Coronary artery (tissue), 2 donors: ENCODE measurements at regions not wholly inside any gene's neighbourhood (a gene's known extent, or its start where the extent isn't known, plus 50 kb on each side); places are given as distances from the start of the nearest gene placed in this dataset.

Experiments used
- DNase-seq: peaks from one replicate; pipeline ENCODE4 v3.0.0-alpha.2; 2017; ENCODE audit warnings: low spot score
- H3K27ac ChIP-seq, 2 donors: fragments of 200-600 bp; sonication (generic); one replicate each; pipeline ENCODE4 v1.5.1; 2016 to 2019
- H3K4me3 ChIP-seq: fragments of 200-600 bp; sonication (generic); 2 replicates; pipeline ENCODE4 v1.5.1; 2016; ENCODE audit warnings: mild to moderate bottlenecking, moderate library complexity
- CTCF ChIP-seq: fragments of 200-600 bp; sonication (generic); IDR thresholded peaks from one replicate; pipeline ENCODE4 v1.5.1; 2019; ENCODE audit warnings: antibody characterized with exemption

GRCh38 chr1:79811173-79811572 lies 804.6 kb upstream of the ADGRL4 start:
- H3K4me3 ChIP-seq: no peak overlapping the region
- no peak overlapping the region for H3K27ac ChIP-seq
- no peak for DNase-seq
- no peak for TF ChIP-seq CTCF

- TF ChIP-seq CTCF: no peak
- no peak for DNase-seq
- Histone ChIP-seq H3K27ac (no peak overlapping the region), H3K4me3 (no peak overlapping the region)
Observed at GRCh38 chr1:79808816-79809475, 802.4 kb upstream of the ADGRL4 start.

- no peak for TF ChIP-seq CTCF
- no peak overlapping the region for H3K4me3 ChIP-seq
- H3K27ac ChIP-seq: no peak overlapping the region
- DNase-seq: no peak
Observed at GRCh38 chr1:79807816-79808215, 801.3 kb upstream of the ADGRL4 start.

- no peak for DNase-seq
- H3K4me3 ChIP-seq: no peak overlapping the region
Observed at GRCh38 chr1:79797487-79797886, 791.0 kb upstream of the ADGRL4 start.

GRCh38 chr1:79796434-79796833 lies 789.9 kb upstream of the ADGRL4 start:
- no peak overlapping the region for H3K4me3 ChIP-seq
- DNase-seq: no peak
- TF ChIP-seq CTCF: no peak
- no peak overlapping the region for H3K27ac ChIP-seq

More at GRCh38 chr1:79797487-79797886, 791.0 kb upstream of the ADGRL4 start:
- H3K27ac ChIP-seq: no peak overlapping the region
- TF ChIP-seq CTCF: no peak

GRCh38 chr1:79792219-79792930 lies 785.8 kb upstream of the ADGRL4 start:
- no peak for DNase-seq

More at GRCh38 chr1:79792219-79792930, 785.8 kb upstream of the ADGRL4 start:
- Histone ChIP-seq H3K27ac (peak overlapping the region; percentile 58 to 61), H3K4me3 (no peak overlapping the region)
- no peak for TF ChIP-seq CTCF
